Erythroblast (primary cell): ENCODE measurements at regions not wholly inside any gene's neighbourhood (a gene's known extent, or its start where the extent isn't known, plus 50 kb on each side); places are given as distances from the start of the nearest gene placed in this dataset.

Experiments
- DNase-seq, 2 experiments: peaks; one replicate each; lab custom pipeline; 2025; lab: John Stamatoyannopoulos, UW
- GATA1 ChIP-seq: IDR thresholded peaks from 2 replicates; pipeline ENCODE4 v1.6.1; 2011; ENCODE audit warnings: low read depth, mild to moderate bottlenecking, control low read depth, low read length, moderate library complexity
- POLR2A ChIP-seq: IDR thresholded peaks from 2 replicates; pipeline ENCODE4 v1.6.1; 2011; ENCODE audit warnings: mild to moderate bottlenecking, low read length

- TF ChIP-seq POLR2A: no peak
- TF ChIP-seq GATA1: no peak
- no peak for DNase-seq
These were observed 118.9 kb downstream of the TMEM18 start for GRCh38 chr2:558302-558642.

DNA sequence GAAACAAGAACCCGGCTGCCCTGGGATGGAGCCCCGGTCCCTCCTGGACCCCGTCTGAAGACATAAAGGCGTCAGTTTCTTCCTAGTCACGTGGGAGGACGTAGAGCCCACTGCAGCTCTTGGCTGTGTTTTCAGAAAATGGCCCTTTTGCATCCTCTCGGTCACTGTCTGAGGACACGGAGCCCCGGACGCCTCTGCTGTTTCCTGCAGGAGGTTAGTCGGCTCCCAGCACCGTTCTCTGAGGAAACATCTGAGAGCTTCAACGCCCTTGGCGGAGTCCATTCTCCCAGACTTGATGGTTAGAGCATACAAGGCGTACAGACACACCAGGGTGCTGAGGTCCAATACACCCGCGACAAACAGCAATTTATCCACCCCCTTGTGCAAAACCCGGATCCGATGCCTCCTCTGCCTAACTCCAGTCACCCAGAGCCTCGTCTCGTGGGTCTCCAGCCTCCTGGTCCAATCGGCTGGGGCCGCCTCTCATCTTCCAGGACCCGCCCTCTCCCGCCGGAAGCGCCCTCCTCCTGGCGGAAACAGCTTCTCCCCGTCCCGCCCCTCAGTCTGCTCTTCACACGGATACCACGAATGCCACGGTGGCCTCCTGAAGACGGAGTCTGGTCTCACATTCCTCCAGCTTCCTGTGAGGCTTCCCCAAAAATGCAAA is 119.4 kb downstream of the TMEM18 start:
- DNase-seq: no peak
- TF ChIP-seq GATA1 (no peak), POLR2A (no peak)

GRCh38 chr2:556485-556884 is 120.7 kb downstream of the TMEM18 start:
- DNase-seq: no peak
- TF ChIP-seq POLR2A: no peak
- TF ChIP-seq GATA1: no peak

DNA sequence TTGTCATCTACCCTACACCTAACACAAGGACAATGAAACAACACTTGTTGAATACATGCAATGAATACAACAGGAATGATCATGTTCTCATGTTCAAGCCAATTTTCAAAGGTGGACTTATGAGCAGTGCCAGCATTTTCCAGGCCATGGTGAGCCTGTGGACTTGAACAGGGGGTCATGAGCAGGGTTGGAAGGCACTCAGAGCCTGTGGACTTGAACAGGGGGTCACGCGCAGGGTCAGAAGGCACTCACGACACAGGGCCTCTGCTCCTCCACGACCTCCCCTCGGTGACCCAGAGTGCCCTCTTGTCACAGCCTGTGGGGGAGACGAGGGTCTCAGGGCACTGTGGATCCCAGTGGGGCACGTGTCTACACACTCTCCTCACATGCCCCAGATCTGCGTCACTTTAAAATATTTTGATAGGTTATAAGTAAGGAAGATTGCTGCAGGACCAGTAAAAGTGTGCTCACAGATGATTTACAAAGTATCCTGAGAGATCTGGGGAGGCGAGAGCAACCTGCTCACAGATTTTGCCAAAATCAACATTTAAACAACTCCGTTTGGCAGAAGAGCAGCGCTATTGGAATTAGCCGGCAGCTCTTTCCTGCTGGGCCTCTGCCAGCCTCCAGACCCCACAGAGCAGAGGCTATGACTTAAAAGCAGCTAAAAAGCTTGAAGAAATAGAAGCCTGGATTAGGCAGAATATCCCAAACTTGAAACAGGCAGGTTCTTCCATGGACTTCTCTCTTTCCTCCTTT is 121.9 kb downstream of the TMEM18 start:
- TF ChIP-seq POLR2A (no peak), GATA1 (no peak)
- no peak for DNase-seq

DNA sequence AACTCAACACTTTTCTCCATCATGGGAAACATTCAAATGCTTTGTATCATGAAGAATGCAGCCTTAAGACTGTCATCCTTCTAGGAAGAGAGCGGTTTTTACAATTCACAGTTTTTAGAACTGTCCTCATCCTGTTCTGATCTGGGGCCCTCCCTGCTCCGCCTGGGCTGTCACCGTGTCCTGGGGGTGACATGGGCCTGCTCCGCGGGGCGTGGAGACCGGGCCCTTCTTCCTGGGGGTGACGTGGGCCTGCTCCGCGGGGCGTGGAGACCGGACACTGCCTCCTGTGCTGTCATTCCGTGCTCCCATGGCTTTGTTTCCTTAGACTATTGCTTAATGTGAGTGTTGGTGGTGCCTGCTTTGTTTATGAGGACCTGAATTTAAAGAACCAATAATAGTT is 122.8 kb downstream of the TMEM18 start:
- no peak for DNase-seq
- TF ChIP-seq GATA1 (no peak), POLR2A (no peak)

DNA sequence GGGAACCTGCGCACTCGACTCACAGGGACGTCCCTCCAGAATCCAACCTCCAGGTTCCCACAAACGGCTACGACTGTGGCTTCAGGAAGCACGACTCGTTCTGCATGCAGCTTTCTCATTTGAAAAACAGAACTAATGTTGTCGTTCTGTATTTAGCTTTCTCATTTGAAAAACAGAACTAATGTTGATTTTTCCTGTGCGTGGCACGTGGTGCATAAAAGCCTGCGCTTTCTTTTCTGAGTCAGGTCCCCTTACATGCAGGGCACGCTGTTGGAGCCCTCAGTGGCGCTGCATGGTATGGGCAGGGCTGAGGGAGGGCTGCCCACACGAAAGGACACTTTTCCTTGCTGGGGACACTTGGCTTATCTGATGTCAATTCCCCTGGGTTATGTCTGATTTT is 124.3 kb downstream of the TMEM18 start:
- no peak for DNase-seq
- TF ChIP-seq POLR2A (no peak), GATA1 (no peak)

- no peak for TF ChIP-seq POLR2A
- no peak for TF ChIP-seq GATA1
- no peak for DNase-seq
These were observed 125.6 kb downstream of the TMEM18 start for GRCh38 chr2:551621-552020.

DNA sequence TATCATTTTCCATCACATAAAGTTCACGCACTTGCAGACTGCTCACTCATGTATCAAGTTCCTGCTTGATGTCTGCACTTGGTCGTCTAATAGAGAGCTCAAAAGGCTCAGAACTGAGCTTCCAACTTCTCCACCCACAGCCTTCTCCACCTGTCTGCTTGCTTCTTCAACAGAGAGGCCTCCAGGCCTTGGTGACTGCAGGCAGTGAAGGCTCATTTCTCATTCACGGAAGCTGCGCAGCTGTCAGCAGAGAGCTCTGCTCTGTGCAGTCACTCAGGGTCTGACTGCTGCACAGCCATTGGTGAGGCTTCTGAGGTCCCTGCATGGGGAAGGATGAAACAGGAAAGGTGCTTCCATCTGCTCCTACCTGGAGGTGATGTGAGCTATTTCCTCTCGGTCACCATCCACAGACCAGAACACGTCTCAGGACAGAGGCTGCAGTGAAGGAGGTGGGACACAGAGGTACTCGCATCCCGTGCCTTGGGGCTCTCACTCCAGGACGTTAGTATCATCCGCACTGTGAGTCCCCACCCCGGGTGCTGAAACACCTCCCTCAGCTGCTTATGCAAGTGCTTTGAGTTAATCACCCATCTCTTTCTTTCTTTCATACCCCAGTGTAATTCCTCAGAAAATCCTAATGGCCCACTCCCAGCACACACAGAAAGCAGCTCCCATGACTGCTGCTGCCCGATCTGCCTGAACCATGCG is 126.2 kb downstream of the TMEM18 start:
- DNase-seq: no peak
- TF ChIP-seq GATA1: no peak
- no peak for TF ChIP-seq POLR2A

- TF ChIP-seq POLR2A (no peak), GATA1 (no peak)
- DNase-seq: no peak
These were observed 131.2 kb downstream of the TMEM18 start for GRCh38 chr2:545711-546650.

DNA sequence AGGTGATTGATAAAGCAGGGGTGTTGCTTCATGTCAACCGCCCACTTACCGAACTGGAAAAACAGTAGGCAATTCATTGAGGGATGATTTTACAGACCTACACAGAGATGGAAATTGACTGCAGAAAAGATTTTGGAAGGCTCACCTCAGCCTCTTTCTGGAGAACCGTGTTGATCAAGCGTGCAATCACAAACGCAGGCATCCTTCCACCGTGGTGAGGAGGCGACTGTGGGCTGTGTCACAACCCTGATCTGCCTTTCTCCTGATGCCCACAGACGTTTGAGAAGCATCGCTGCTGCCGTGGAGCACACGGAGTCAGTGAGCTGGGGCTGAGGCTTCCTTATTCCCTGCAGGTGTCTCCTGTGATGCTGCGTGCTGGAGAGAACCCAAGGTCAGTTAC is 132.0 kb downstream of the TMEM18 start:
- TF ChIP-seq GATA1 (no peak), POLR2A (no peak)
- no peak for DNase-seq

DNA sequence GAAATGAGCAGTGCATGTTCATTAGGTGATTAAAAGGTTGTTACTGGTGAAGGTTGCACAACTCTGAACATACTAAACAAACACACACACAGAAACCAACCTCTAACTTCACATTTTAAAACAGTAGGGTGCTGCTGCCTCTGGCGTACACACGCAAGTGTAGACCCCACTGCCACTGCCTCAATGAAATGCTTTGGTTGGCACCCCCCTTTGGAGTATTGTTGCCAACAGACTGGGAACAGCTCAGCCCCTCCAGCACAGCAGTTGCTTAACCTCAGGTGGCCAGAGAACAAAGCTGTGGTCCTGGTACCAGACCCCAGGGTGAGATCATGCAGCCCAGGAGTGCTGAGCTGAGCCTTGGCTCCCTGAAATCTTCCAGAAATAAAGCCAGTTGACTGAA is 138.6 kb downstream of the TMEM18 start:
- no peak for DNase-seq
- no peak for TF ChIP-seq GATA1
- no peak for TF ChIP-seq POLR2A

DNA sequence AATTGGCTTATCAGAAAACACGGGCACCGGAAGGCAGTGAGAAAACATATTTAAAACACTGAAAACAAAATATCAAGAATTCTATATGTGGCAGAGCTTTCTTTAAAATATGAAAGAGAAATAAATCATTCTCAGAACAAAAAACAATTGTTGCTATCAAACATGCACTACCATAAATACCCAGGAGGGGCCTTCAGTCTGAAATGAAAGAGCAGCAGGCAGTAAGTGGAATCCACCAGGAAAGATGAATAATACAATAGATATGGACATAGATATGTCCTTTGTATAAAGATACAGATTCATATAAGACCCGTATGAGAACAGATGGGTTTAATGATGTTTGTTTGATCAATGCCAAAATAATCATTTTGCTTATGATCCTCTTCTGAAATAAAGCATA is 142.0 kb downstream of the TMEM18 start:
- DNase-seq: no peak
- TF ChIP-seq POLR2A (no peak), GATA1 (no peak)

DNA sequence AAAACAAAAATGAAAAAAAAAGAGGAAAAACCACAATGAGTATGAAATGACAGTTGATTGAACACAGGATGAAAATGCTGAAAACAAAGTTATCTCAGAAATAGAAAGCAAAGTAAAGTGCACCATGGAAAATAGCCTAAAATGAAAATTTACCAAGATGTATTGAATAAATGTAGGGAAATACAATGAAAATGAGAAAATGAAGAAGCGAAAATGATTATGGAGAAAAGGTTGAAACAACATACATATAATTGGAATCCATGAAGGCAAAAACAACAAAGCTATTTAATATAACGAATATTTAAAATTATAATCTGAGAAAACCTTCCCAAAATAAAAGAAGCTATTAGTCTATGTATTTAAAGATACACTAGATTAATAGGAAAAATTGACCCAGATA is 147.4 kb downstream of the TMEM18 start:
- no peak for TF ChIP-seq GATA1
- TF ChIP-seq POLR2A: no peak
- no peak for DNase-seq
